ENCODE measurements at regions not wholly inside any gene's neighbourhood (a gene's known extent, or its start where the extent isn't known, plus 50 kb on each side); places are given as distances from the start of the nearest gene placed in this dataset.

DNA sequence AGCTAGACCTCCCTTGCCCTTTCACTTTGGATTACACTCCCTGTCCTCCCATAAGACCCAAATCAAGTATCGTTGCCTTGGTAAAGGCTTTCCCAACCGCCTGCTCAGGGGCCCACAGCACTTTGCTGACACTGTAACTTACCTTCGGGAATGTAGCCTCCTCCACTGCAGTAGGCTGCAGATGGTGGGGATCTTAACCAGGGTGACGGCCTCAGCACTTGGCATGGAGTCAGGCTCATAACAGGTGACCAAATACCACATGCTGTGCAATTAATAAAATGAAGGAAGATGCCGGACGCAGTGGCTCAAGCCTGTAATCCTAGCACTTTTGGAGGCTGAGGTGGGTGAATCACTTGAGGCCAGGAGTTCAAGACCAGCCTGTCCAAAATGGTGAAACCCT, 88.7 kb upstream of the IRF2BP2 start:
- no peak for DNase-seq (ENCODE audit: low spot score)

- no peak for DNase-seq (ENCODE audit: low spot score)
Observed at GRCh38 chr1:234697741-234698140, 87.8 kb upstream of the IRF2BP2 start.

- no peak for DNase-seq (ENCODE audit: low spot score)
Observed at GRCh38 chr1:234697015-234697414, 87.0 kb upstream of the IRF2BP2 start.

GRCh38 chr1:234696148-234696576, 86.2 kb upstream of the IRF2BP2 start:
- DNase-seq (ENCODE audit: low spot score): no peak

DNA sequence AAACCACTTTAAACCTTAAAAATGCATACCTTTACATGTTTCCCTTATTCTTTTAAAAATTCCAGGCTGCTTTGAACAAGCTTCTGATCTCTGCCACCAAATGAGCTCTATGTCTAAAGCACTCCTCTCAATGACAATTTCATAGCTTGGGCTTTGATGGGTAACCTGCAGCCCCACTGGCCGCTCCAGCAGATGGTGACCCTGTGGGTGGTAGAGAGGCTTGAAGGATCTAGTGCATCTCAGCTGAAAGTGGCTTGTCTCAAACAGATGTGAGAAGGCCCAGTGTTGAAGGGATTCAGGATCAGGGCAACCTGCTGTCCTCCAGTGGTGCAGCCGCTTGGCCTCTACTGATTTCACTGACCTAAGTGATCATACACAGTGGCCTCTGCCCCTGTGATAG, 84.7 kb upstream of the IRF2BP2 start:
- no peak for DNase-seq (ENCODE audit: low spot score)

- no peak for DNase-seq (ENCODE audit: low spot score)
Observed at GRCh38 chr1:234692966-234693580, 83.1 kb upstream of the IRF2BP2 start.

DNA sequence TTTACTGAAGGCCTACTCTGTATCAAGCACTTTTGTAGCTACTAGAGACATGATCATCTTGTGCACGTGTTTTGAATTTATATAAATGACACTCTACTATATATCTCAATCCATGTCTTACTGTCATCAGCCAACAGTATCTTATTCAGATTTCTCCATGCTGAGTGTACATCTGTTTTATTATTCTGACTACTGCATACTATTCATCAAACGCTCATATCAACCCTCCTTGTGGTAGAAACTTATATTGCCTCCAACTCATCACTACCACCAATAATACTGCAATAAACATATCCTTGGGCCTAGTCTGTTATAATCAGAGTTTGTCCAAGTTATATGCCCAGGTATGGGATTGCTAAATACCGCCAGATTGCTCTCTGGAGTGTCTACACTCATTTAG, 81.6 kb upstream of the IRF2BP2 start:
- peak; percentile 17 for DNase-seq (ENCODE audit: low spot score)

DNA sequence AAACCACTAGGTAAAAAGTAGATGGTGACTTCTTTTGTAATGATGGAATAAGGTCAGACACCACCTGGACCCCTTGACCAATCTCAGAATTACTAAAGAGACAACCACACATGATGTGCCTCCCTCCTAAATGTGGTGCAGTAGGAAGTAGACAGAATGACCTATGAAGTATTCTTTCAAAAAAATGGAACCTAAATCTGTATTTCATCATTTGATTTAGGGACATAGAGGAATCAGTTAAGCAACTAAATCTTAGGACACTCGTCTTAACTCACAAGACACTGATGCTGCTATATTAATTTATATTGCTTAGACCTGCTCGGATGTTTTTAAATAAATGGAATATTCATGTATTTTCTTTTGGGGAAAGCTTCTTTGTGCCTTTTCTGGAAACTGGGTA, 80.9 kb upstream of the IRF2BP2 start:
- DNase-seq (ENCODE audit: low spot score): no peak

DNA sequence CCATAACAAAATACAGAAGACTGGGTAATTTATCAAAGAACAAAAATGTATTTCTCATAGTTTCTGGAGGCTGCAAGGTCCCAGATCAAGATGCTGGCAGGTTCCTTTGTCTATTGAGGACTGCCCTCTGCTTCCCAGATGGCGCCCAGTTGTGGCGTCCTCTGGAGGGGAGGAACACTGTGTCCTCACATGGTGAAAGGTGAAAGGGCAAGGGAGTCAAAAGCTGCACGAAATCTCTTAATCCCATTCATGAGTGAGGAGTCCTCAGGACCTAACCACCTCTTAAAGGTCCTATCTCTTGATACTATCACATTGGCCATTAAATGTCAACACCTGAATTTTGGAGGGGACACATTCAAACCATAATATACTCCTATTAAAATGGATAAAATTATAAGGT, 79.3 kb upstream of the IRF2BP2 start:
- no peak for DNase-seq (ENCODE audit: low spot score)

GRCh38 chr1:234687011-234687410, 77.0 kb upstream of the IRF2BP2 start:
- DNase-seq (ENCODE audit: low spot score): no peak

DNA sequence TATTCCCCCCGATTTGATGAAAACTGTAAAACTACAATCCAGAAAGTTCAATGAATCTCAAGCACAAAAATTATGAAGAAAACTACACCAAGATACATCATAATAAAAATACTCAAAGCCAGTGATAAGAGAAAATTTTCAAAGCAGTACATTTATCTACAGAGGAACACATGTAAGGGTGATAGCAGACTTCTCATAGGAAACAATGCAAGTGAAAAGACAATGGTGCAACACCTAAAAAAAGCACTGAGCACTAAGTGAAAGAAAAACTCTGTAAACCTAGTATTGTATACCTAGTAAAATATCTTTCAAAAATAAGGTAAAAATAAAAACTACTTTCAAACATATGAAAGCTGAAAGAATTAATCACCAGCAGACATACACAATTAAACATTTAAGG, 76.1 kb upstream of the IRF2BP2 start:
- DNase-seq (ENCODE audit: low spot score): peak; percentile 31

- DNase-seq (ENCODE audit: low spot score): no peak
Observed at GRCh38 chr1:234684856-234685255, 74.9 kb upstream of the IRF2BP2 start.

DNA sequence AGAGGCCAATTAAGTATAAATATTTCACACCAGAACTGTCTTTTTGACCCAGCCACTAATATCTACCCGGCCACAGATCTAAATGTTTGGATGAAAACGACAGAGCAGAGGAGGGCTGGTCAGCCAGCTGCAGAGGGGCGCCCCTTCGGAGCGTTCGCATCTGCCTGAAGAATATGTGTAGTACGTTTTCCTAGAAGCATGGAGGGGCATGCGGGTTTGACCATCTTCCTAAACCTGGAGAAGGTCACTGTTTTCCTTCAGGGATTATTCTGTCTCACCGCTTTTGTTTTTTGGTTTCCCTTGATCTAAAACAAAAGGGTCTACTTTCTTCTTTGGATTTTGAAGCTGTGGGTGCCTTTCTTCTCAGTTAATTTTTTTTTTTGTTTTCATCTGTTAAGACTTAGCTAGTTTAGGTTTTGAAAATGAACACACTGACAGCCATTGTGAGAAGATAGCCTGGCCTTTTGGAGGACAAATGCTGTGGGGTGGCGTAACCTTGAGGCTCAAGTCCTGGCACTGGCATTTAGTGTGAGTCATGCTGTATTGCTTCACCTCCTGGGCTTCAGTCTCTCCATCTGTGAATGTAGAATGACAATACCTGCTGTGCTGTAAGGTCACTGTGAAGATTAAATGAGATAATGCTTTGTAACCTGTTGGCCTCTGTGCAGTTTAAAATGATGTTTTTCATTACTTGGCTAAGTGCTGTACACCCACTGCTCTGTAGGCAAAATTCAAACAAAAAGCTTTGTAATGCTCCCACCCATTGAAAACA, 74.1 kb upstream of the IRF2BP2 start:
- DNase-seq (ENCODE audit: low spot score): peak; percentile 78

DNA sequence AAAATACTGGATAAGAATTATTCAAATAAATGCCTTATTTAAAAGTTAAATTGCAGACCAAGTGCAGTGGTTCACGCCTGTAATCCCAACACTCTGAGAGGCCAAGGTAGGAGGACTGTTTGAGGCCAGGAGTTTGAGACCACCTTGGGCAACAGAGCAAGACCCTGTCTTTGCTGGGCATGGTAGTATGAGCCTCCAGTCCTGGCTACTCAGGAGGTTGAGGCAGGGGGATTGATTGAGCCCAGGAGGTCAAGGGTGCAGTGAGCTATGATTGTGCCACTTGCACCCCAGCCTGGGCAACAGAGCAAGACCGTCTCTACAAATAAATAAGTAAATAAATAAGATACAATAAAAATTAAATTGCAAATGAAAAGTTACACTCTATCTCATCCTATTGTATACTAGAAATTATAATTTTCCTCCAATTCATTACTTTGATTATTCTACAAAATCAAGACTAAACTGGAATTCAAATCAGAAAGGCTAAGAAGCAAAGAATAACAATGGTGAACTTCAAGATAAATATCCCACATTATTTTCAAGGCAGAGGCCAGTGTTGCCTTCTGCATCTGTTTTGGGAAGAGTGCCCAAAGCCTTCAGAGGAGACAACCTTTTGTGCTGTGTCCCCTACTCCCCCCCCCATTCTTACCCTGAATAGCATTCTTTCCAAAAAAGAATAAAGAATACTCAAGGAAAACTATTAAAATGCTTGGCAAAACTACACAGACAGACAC, 73.3 kb upstream of the IRF2BP2 start:
- no peak for DNase-seq (ENCODE audit: low spot score)

GRCh38 chr1:234681990-234682389, 72.0 kb upstream of the IRF2BP2 start:
- no peak for DNase-seq (ENCODE audit: low spot score)

- DNase-seq (ENCODE audit: low spot score): no peak
Observed at GRCh38 chr1:234681065-234681464, 71.1 kb upstream of the IRF2BP2 start.

DNA sequence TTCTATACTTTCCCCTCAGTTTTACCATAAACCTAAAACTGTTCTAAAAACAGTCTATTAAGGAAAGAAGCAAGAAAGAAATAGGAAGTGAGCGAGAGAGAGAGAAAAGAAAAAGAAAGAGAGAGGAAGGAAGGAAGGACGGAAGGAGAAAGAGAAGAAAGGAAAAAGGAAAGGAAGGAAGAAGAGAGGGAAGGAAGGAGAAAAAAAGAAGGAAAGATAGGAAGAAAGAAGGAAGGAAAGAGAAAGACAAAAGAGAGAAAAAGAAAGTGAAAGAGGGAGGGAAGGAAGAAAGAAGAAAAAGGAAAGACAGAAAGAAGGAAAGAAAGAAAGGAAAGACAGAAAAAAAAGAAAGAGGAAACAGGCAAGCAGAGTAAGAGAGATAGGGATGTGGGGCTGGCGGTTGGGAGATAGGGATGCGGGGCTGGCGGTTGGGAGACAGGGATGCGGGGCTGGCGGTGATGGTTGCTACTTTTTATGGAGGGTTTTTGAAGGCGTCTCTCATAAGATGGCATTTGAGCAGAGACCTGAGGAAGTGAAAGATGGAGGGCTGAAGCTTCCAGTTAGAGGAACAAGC, 70.4 kb upstream of the IRF2BP2 start:
- DNase-seq (ENCODE audit: low spot score): no peak

DNA sequence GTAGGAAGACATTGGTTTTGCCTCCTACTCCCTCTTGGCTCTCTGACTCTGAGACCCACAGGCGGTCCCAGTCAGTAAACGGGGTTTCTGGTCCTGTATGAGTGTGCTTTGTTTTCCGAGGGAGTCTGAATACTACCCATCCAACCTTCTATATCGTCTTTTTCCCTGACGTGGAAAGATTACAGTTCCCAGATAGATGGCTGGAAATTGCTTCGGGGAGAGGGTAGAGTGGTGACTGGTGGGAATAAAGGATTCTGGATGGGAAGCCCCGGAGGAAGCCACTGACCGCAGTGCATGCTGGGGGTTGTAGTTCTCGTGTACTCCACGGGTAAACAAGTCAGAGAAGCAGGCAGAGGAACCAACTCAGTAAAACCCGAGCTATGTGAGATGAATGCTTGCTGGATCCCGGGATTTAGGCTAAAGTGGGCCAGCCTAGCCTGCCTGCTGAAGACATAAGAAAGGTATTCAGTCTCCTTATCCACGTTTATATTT, 66.2 kb upstream of the IRF2BP2 start:
- peak; percentile 66 for DNase-seq (ENCODE audit: low spot score)

DNA sequence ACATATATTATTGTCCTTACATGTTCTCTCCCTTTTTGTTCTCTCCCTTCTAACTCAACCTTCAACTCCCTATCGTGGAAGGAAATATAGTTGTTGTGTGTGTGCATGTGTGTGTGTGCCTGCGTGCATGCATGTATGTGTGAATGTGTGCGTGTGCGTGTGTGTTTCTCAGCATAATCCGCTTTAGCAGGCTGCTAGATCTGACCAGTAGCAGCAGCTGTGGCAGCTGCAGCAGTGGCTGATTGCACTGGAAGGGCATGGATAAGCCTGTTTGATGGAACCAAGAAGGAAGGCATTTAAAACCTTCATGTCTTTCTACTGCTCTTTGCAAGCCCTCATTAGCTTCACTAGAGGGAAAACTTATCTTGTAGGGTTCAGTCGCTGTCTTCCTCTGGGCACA, 65.6 kb upstream of the IRF2BP2 start:
- DNase-seq (ENCODE audit: low spot score): no peak

DNA sequence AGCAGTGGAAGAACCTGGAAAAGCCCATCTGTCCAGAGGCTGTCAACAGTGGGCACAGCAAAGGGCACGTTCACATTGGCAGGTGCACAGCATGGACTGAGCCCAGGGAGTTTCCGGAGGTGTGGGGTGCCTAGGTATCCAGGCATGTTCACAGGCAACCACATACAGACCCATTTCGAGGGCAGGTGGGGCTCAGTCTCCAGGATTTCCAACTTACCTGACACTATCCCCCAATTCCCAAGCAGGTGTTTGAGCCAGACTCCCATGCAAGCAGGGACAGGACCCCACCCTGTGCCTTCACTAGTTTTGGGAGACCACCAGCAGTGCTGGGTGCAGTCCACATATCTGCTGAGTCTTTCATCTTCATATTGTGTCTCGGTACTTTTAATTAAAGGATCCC, 65.0 kb upstream of the IRF2BP2 start:
- no peak for DNase-seq (ENCODE audit: low spot score)

- DNase-seq (ENCODE audit: low spot score): no peak
Observed at GRCh38 chr1:234674218-234674815, 64.3 kb upstream of the IRF2BP2 start.

All from SW480 (cell line).